PC-3 (cell line): ENCODE measurements at regions not wholly inside any gene's neighbourhood (a gene's known extent, or its start where the extent isn't known, plus 50 kb on each side); places are given as distances from the start of the nearest gene placed in this dataset.

Experiments
- ATAC-seq: fragments of 200-7000 bp; cut with Tn5 transposase; 2 replicates; pipeline ENCODE4 v1.9.1; 2020; ENCODE audit warnings: mild to moderate bottlenecking, moderate library complexity
- BruUV-seq: library from RNA; stranded (reverse); fragments of 400-500 nt; replicated peaks from 2 replicates; lab custom pipeline; 2021; lab: Mats Ljungman, UMichigan
- CTCF ChIA-PET: fragments of 300-600 bp; sonication (Branson Sonifier 250); formaldehyde crosslinking; loops from one replicate; lab custom pipeline; 2022; ENCODE audit warnings: antibody characterized with exemption; lab: Charles Lee
- POLR2A ChIA-PET: fragments of 300-600 bp; sonication (Branson Sonifier 250); formaldehyde crosslinking; loops from one replicate; lab custom pipeline; 2022; ENCODE audit warnings: antibody characterized with exemption; ENCODE audit not compliant: unreplicated experiment; lab: Charles Lee
- DNase-seq: peaks from one replicate; pipeline ENCODE4 v3.0.0-alpha.2; 2015
- H2AFZ ChIP-seq: fragments of 300-600 bp; sonication (generic); 2 replicates; pipeline ENCODE4 v1.6.0; 2016; ENCODE audit warnings: antibody characterized with exemption, low read length
- H3F3A ChIP-seq: fragments of 300-600 bp; sonication (generic); one replicate; pipeline ENCODE4 v1.6.0; 2017; ENCODE audit warnings: antibody characterized with exemption, low read length, control low read depth, mild to moderate bottlenecking; ENCODE audit not compliant: unreplicated experiment
- H3K27ac ChIP-seq: fragments of 300-600 bp; sonication (generic); 2 replicates; pipeline ENCODE4 v1.5.1; 2016; ENCODE audit warnings: mild to moderate bottlenecking, low read length
- H3K27me3 ChIP-seq: fragments of 300-600 bp; sonication (generic); 2 replicates; pipeline ENCODE4 v1.6.1; 2016; ENCODE audit warnings: low read length, mixed read lengths
- H3K36me3 ChIP-seq: fragments of 300-600 bp; sonication (generic); 2 replicates; pipeline ENCODE4 v1.6.1; 2016; ENCODE audit warnings: low read depth, mixed run types, low read length, mixed read lengths
- H3K4me1 ChIP-seq: fragments of 300-600 bp; sonication (generic); 2 replicates; pipeline ENCODE4 v1.5.1; 2016; ENCODE audit warnings: low read length; ENCODE audit not compliant: insufficient read depth
- H3K4me2 ChIP-seq: fragments of 300-600 bp; sonication (generic); 2 replicates; pipeline ENCODE4 v1.6.0; 2016; ENCODE audit warnings: low read length
- H3K4me3 ChIP-seq: fragments of 300-600 bp; sonication (generic); 2 replicates; pipeline ENCODE4 v1.5.1; 2016; ENCODE audit warnings: mild to moderate bottlenecking, low read length, mixed read lengths
- H3K79me2 ChIP-seq: fragments of 300-600 bp; sonication (generic); 2 replicates; pipeline ENCODE4 v1.6.1; 2017; ENCODE audit warnings: low read length, mixed read lengths
- H3K9ac ChIP-seq: fragments of 300-600 bp; sonication (generic); 2 replicates; pipeline ENCODE4 v1.6.0; 2016; ENCODE audit warnings: mild to moderate bottlenecking, low read length
- H3K9me2 ChIP-seq: fragments of 300-600 bp; sonication (generic); replicated peaks from 2 replicates; pipeline ENCODE4 v1.6.1; 2016; ENCODE audit warnings: mixed run types, low read length, mixed read lengths
- H3K9me3 ChIP-seq: fragments of 300-600 bp; sonication (generic); 2 replicates; pipeline ENCODE4 v1.6.1; 2016; ENCODE audit warnings: low read length, mixed read lengths
- H4K20me1 ChIP-seq: fragments of 300-600 bp; sonication (generic); 2 replicates; pipeline ENCODE4 v1.6.1; 2016; ENCODE audit warnings: low read length, mixed read lengths
- CTCF ChIP-seq: fragments of 300-600 bp; sonication (generic); conservative IDR thresholded peaks from 2 replicates; pipeline ENCODE4 v1.5.1; 2017; ENCODE audit warnings: antibody characterized with exemption, low read depth, mild to moderate bottlenecking, low read length
- EZH2 ChIP-seq: fragments of 300-600 bp; sonication (generic); IDR thresholded peaks from one replicate; pipeline ENCODE4 v1.6.1; 2017; ENCODE audit warnings: antibody characterized with exemption, mild to moderate bottlenecking, low read length; ENCODE audit not compliant: unreplicated experiment
- EZH2phosphoT487 ChIP-seq: fragments of 300-600 bp; sonication (generic); IDR thresholded peaks from 2 replicates; pipeline ENCODE4 v1.6.1; 2018; ENCODE audit warnings: mild to moderate bottlenecking, antibody characterized with exemption, low read length, borderline replicate concordance
- intact Hi-C: fragments of 100-400 bp; cut with micrococcal nuclease; formaldehyde crosslinking; loops from 2 replicates; pipeline ENCODE4 v1.9.0; 2023

GRCh38 chr2:41967476-41968181 lies 80.2 kb upstream of the PKDCC start:
- H3K27me3 ChIP-seq: no peaks in the 10 kb centered on the region
- no peaks in the 10 kb centered on the region for H3F3A ChIP-seq
- intact Hi-C loops: loop anchor here (2.0 to 5.0 kb wide), 2 partner anchors 105 to 119 kb away; no protein-coding TSS in a partner anchor
- no peaks in the 10 kb centered on the region for H3K9me2 ChIP-seq
- H3K4me3 ChIP-seq: no peak overlapping the region
- H2AFZ ChIP-seq: no peak overlapping the region
- ChIA-PET POLR2A (no interaction called here), CTCF (no interaction called here)
- DNase-seq (no peak), ATAC-seq (no peak)
- no peaks in the 10 kb centered on the region for H3K79me2 ChIP-seq
- H3K4me1 ChIP-seq: peaks cover 31% of the 10 kb centered on the region
- no peak overlapping the region for H3K4me2 ChIP-seq
- no peak for TF ChIP-seq CTCF
- TF ChIP-seq EZH2: no peak
- no peak for TF ChIP-seq EZH2phosphoT487
- no peaks in the 10 kb centered on the region for H3K9me3 ChIP-seq
- no peak overlapping the region for H3K27ac ChIP-seq
- BruUV-seq: no TSS peak
- H3K9ac ChIP-seq: no peak overlapping the region
- H3K36me3 ChIP-seq: no peaks in the 10 kb centered on the region
- no peaks in the 10 kb centered on the region for H4K20me1 ChIP-seq

DNA sequence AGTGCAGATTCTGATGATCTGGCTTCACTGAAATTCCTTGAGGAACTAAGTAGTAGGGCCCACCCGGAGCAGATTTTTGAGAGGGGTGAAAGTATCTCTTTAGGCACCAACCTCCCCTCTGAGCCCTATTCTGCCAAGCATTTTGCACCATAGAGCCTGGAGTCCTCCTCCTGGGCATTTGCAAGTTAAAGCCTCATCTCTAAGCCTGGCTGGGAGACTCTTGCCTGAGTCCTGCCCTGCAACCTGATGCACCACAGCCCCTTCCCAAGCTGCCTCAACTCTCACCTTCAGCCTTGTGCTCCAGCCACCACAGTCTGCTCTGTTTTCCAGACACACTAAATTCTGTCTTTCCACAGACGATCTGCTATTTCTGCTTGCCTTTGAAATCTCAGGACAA lies 79.6 kb upstream of the PKDCC start:
- TF ChIP-seq CTCF: no peak
- TF ChIP-seq EZH2: no peak
- no peak for TF ChIP-seq EZH2phosphoT487
- H3F3A ChIP-seq: no peaks in the 10 kb centered on the region
- H3K79me2 ChIP-seq: no peaks in the 10 kb centered on the region
- ATAC-seq (no peak), DNase-seq (no peak)
- no peaks in the 10 kb centered on the region for H3K36me3 ChIP-seq
- ChIA-PET CTCF (no interaction called here), POLR2A (no interaction called here)
- BruUV-seq: no TSS peak
- no peak overlapping the region for H3K27ac ChIP-seq
- no peaks in the 10 kb centered on the region for H3K9me2 ChIP-seq
- H3K4me2 ChIP-seq: no peak overlapping the region
- H2AFZ ChIP-seq: no peak overlapping the region
- no peaks in the 10 kb centered on the region for H4K20me1 ChIP-seq
- intact Hi-C loops: loop anchor here (5.0 kb wide), 1 partner anchor 106 kb away; no protein-coding TSS in a partner anchor
- no peak overlapping the region for H3K4me3 ChIP-seq
- H3K27me3 ChIP-seq: no peaks in the 10 kb centered on the region
- no peak overlapping the region for H3K9ac ChIP-seq
- no peaks in the 10 kb centered on the region for H3K9me3 ChIP-seq
- peaks cover 31% of the 10 kb centered on the region for H3K4me1 ChIP-seq

- Histone ChIP-seq H3K27me3 (no peaks in the 10 kb centered on the region), H3K79me2 (no peaks in the 10 kb centered on the region), H3K9ac (no peak overlapping the region), H3K4me2 (no peak overlapping the region), H3K4me3 (no peak overlapping the region), H3K27ac (no peak overlapping the region), H3K36me3 (no peaks in the 10 kb centered on the region), H4K20me1 (no peaks in the 10 kb centered on the region), H3F3A (no peaks in the 10 kb centered on the region), H3K9me3 (no peaks in the 10 kb centered on the region), H3K9me2 (no peaks in the 10 kb centered on the region), H2AFZ (no peak overlapping the region), H3K4me1 (peaks cover 13% of the 10 kb centered on the region)
- no peak for DNase-seq
- intact Hi-C loops: no loop called here
- POLR2A ChIA-PET: no interaction called here
- BruUV-seq: no TSS peak
- TF ChIP-seq EZH2phosphoT487 (no peak), CTCF (no peak), EZH2 (no peak)
- CTCF ChIA-PET: no interaction called here
- ATAC-seq: no peak
These were observed 76.7 kb upstream of the PKDCC start for GRCh38 chr2:41970988-41971660.
